Femur (tissue), 1 donor: ENCODE measurements at regions not wholly inside any gene's neighbourhood (a gene's known extent, or its start where the extent isn't known, plus 50 kb on each side); places are given as distances from the start of the nearest gene placed in this dataset.
"Not testable (repeated sequence)": the region's sequence is repeated elsewhere in the genome, so short reads cannot be mapped to it uniquely, and the experiment has no call there.

Experiments
- DNase-seq: peaks from one replicate; pipeline ENCODE4 v3.0.0-alpha.2; 2017

DNA sequence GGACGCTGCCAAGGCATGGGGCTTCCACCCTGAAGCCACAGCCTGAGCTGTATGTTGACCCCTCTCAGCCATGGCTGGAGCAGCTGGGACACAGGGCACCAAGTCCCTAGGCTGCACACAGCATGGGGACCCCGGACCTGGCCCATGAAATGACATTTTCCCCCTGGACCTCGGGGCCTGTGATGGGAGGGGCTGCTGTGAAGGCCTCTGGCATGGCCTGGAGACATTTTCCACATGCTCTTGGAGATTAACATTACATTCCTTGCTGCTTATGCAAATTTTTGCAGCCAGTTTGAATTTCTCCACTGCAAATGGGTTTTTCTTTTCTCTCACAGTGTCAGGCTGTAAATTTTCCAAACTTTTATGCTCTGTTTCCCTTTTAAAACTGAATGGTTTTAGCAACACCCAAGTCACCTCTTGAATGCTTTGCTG is 463.6 kb downstream of the ZWINT start:
- no peak for DNase-seq

DNA sequence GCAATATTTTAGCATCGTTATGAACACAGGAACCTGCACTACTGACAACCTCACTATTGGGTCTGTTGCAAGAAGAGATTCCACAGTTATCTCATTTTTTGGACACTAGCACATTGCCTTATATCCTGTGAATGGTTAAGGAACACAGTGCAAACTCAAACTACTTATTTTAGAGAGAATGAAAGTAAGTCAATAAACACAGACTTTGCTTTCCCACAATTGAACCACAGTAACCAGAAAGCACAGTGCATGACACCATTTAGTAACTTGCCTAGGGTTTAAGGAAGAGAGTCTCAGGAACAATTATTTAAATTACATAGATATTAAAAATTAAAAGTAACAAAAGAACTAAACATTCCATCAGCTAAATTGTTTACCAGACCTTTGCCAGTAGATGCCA is 468.8 kb downstream of the ZWINT start:
- no peak for DNase-seq

DNA sequence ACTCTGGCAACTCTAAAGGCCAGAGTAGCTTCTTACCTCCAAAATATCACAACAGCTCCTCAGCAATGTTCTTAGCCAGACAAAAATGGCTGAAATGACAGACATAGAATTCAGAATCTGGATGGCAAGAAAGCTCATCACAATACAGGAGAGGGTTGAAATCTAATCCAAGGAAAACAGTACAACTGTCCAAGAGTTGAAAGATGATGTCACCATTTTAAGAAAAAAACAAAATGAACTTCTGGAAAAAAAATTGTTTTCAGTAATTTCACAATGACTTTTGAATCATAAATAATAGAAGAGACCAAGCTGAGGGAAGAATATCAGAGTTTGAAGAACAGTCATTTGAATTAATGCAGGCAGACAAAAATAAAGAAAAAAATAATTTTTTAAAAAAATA is 479.5 kb downstream of the ZWINT start:
- no peak for DNase-seq

DNA sequence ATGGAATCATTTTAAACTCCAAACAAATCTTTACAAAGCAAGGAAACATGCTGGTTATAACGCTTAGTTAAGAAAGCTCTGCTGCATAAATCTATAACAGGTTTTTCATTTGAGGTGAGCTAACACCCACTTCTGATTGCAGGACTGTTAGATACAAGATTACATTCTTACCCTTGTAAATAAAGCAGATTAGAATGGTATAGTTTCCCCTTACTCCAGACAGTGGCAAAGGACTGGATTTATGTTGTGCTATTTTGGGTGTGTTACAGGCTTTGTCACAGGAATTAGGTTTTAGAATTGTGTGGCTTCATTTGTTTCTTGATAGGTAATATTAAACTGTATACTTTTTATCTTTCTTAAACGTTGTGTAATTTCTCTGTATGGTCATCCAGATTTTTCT is 487.6 kb downstream of the ZWINT start:
- DNase-seq: no peak

DNA sequence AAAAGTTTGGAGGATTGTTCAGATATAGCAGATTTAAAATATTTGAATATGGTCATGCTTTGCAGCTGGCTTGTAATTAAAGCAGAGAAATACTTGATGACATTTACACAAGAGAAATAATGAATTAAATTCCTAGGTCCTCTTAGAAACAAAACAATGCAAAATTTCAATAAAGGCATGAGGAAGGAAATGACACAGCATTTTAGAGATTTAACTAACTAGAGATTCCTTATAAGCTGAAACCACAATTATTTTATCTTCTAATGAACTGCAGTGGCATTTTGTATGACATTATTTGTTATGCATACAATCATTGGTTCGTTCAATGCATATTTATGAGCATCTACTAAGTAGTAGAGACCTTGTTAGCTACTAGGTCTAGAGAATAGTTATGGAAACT is 490.9 kb downstream of the ZWINT start:
- DNase-seq: no peak

DNA sequence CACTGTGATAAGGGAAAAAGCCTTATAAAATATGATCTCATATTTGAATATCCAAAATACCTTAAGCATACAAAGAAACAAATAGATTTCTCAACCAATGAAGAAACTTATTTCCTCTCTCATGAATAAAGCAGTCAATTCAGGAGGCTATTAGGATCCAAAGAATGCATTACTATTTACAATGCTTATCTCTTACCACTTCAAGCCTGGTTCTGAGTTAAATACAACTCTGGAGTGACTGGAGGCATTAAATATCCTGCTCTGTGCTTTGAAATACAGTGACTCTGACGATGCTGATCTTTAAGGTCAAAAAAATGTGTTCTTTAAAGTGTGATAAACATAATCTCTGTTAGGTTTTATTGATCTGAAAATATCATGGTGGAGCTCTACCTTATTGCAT is 493.2 kb downstream of the ZWINT start:
- no peak for DNase-seq

DNA sequence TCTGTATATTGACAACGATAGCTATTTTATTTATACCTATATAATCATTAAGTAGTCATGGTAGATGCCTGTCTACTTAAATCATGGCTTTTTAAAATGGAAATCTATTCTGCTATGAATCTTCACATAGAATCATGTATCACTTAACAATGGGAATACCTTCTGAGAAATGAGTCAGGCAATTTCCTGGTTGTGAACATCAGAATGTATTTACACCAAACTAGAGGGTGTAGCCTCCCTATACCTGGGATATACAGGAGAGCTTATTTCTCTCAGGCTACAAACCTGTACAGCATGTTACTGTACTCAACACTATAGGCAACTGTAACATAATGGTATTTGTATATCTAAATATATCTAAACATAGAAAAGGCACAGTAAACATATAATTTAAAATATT is 502.3 kb downstream of the ZWINT start:
- DNase-seq: no peak

DNA sequence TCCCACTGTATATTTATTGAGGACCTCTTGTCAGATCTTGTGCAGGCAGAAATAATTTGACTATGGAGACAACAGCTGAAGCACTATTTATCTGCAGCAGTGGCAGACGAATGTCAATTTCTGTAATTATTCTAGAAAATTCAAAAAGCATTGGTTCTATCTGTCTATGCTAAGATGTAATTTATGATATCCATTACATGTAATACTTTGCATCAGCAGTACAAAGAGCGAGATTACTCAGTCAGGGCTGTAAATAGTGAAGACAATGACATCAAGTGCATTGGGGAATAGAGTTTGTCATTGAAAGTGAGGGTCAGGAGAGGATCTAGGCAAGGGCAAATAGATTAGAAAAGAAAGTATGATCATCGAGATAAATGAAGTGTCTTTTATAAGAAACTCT is 508.2 kb downstream of the ZWINT start:
- no peak for DNase-seq

DNA sequence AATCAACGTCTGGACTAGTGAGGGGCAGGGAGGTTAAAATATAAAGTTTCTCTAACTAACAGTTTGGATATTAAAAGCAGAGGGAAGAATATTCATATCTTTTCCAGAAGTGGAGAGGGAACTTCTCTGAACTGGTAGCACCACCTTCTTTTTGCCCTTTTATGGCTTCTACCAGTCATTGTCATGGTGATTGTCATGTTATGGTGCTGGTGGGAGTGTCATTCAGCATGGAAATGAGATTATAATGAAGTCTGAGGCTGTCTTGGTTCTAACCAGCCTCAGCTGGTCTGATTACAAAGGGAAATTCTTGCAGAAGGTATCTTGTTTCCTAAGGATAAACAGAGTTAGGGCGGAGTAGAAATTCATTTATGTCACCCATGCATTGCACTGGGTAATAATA is 523.8 kb downstream of the ZWINT start:
- no peak for DNase-seq

DNA sequence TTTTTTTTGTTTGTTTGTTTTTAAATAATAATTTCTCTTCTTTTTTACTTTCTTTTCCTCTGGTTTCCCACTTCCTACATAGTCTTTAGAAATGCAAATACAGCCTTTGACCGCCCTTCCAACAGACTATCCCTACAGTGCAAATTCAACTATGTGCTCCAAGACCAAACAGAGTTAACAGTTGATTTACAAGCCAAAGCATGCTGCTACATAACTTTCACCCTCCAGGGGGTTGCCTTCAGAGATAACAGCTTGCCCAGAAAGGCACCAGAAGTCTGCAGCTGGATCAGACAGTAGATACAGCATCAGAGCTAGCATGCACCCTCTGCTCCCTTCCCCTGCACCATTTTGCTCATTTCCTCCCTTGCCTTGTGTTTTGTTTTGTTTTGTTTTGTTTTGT is 539.0 kb downstream of the ZWINT start:
- no peak for DNase-seq

DNA sequence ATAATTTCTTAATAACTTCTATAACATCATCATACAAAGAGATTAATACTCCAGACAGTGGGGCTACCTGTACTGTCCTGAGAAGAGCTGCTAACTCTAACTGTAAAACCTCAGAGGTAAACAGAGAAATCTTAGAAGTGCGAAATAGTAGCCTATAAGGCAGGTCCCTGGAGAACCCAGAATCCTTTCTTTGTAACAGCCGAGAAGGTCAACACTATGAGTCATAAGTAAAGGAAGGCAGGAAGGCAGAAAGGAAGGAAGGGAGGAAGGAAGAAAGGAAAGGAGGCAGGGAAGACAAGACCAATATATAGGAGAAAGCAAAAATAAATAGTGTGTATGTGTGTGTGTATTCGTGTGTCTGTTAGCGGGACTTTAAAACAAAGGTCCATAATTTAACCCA is 540.6 kb downstream of the ZWINT start:
- no peak for DNase-seq

DNA sequence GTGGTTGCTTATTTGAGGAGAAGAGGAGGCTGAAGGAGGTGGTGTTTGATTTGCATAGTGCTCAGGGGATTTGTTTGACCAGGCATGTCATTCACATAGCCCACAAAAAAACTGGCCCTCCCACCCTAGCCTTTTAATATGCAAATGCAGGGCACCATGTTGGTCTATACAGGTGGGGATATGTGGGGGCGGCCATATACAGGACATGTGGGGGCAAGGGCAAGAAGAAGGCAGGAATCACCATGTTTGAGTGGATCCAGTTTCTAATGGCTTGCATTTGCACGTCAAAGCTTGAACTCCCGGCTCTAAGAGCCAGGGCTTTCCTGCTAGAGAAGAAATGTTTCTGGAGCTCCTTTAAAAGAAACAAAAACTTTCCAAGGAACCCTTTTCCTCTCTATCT is 541.0 kb downstream of the ZWINT start:
- DNase-seq: no peak

DNA sequence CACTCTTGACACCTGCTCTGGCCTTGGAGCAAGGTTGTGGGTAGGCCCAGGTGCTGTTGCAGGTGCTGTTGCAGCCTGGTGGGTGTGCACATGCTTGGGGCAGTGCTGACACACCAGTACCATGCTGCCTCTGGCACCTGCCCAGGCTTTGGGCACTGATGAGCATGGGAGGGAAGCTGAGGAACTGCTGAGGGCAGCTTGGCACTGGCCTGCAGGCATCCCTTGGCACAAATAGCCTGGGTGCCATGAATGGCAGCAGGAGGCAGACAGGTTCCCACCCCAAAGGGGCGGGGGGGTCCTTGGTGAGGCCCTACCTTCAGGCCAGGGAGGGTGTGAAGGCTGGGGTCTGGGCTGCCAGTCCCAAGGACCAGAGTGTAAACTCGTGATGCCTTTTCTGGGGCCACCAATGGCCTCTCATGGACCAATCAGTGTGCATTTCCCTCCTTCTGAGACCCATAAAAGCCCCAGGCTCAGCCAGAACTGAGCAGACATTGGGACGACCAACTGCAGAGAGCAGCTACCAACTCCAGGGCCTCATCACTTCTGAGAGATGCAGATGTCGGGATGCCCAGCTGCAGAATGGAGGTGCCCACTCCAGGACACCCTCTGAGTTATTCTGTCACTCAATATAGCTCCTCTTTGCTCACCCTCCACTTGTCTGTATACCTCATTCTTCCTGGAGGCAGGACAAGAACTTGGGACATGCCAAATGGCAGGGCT is 547.4 kb downstream of the ZWINT start:
- DNase-seq: no peak

DNA sequence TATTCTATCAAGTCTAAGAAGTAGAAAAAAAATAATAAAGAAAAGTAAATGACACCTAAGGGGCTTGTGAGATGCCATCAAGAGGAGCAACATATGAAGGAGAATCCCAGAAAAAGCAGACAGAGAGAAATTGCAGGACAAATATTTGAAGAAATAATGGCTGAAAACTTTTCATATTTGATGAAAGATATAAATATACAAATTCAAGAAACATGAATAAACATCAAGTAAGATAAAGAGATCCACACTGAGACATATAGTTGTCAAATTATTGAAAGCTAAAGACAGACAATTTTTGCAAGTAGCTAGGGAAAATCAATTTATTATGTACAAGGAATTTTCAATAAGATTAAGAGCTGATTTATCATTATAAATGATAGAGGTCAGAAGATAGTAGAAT is 558.0 kb downstream of the ZWINT start:
- no peak for DNase-seq

DNA sequence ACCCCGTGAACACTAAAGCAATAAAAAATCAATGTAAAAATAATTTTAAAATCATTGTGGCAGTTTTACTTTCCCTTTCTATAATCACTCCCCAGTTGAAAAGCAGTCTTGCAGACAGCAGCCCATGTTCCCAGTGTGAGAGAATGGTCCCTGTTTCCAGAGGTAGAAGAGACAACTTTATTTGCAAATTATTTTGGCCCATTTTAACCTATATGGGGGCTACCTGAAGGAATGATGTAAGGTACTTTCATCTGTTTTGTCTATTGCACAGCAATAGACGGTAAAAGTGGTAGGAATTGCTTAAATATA is 559.8 kb downstream of the ZWINT start:
- DNase-seq: no peak

DNA sequence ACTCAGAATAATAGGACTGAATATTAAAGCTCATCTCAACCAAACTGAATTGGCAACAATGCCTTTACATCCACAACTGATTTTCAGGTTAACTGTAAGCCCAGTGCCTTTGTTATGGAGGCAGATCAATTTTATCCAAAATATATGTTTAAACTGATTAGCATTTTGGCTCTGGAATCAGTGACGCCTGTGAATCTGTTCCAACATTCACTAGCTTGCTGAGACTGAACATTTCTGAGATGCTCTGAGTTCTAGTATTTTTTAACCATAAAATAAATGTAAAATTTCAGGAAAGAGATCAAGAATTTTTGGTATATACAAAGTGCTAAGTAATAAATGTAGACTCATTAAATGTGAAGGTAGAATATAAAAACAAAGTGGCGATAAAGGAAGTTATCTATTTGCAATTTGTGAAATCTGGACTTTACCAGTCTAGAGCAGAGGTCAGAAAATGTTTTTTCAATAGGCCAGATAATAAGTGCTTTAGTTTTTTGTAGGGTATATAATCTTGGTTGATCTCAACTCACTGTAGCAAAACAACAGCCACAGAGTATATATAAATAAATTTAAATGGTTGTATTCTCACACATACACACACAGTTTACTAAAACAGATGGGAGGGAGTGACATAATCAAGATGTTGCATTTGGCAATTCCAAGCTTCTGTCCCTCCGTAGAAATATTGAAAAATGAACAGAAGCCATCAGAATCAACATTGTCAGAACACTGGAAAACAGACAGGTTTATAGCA is 560.3 kb downstream of the ZWINT start:
- no peak for DNase-seq

DNA sequence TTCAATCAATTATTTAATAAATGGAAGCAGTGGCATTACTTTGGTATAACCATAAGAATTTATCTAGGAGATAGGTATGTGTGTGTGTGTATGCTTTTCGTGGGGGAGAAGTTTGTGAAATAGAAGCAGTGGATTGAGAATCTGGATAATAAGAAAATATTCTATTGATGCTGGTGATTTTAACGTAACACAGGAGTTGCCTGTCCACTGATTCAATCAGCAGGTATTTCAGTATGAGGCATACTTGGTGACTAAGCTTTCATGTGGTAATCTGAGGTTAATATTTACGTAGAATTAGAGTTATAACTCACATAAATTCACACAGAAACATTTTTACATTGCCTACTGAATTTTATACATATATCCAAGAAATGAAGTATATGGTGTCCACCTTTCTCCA is 568.0 kb downstream of the ZWINT start:
- no peak for DNase-seq

DNA sequence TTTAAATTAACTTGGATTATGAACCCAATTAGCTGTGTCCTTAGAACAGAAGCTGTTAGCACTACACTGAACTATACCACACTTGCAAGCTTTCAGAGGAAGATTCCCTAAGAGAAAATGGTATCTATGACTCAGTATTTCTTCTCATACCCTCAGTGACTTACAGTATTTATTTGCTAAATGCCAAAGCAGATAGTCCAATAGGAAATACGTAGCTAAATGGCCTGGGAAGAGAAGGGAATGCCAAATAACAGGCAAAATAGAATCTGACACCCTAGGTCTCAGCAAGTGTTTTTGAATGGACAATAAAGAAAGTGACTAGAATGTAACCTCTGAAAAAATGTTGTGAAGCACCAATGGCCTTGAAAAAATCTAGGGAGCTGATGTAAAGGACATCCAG is 570.8 kb downstream of the ZWINT start:
- DNase-seq: not testable (repeated sequence)

DNA sequence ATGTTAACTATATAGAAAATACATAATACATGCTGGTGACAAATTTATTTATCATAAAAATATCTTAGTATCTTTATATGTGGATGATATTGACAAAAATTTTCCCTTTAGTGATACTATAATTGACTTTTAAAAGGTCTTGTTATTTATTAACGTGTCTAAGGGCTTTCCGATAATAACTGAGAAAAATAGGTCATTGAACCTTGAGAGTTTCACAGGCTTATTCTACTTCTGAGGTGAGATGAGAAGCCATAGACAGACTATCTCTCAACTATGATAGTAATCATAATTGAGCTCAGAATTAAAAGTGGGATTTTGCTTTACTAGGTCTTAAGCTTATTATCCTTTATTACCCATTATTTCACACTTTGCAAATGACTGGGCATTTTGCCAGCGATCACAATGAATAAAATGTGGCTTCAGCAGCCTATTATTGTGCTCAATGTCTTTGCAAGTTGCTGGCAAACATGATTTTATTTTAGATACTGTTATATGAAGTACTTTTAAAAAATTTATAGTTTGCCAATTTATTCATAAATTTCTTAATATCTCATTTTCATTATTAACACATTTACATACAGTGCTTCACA is 574.5 kb downstream of the ZWINT start:
- DNase-seq: no peak

DNA sequence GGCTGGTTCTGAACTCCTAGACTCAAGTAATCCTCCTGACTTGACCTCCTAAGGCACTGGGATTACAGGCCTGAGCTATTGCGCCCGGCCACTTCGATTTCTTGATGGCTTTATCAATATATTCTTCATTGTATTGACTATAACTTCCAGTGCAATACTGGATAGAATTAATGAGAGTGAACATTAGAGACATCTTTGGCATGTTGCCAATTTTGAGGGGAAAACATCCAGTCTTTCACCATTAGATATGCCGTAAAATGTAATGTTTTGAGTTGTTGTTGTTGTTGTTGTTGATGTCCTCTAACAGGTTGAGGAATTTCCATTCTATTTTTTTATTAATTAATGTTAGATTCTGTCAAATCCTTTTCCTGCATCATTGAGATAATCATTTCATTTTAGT is 578.9 kb downstream of the ZWINT start:
- DNase-seq: no peak

DNA sequence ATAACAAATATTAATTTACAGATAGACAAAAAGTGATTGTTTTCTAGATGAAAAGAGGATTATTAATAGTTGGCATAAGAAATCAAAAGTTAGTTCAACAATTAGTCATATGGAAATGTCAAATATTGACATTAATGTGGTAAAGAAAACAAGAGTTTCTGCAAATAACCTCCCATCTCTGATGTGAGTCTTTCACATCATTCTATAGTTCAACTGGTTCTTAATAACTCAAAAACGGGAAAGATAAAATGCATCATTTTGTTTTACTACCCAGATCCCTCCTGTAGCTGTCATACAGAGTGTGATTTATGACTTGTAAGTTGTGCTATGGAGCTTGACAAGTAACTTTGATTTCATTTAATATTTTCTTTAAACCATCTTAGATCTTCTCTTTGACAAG is 594.8 kb downstream of the ZWINT start:
- DNase-seq: no peak

DNA sequence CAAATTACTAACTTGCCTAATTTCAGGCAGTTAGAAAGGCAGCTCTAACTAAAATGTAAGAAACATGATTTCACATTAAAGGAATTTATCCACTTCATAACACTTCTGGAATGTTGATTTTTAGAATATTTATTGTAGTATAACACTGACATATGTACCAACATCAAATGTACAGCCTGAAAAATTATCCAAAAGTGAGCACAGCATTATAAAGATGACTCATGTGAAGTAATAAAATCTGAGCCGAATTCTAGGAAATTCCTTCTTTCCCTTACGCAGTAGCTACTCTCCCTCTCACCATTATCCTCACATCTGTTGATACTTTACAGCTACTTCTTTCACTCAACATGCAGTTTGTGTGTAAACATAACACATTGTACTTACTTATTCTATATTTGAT is 610.6 kb downstream of the ZWINT start:
- DNase-seq: no peak

DNA sequence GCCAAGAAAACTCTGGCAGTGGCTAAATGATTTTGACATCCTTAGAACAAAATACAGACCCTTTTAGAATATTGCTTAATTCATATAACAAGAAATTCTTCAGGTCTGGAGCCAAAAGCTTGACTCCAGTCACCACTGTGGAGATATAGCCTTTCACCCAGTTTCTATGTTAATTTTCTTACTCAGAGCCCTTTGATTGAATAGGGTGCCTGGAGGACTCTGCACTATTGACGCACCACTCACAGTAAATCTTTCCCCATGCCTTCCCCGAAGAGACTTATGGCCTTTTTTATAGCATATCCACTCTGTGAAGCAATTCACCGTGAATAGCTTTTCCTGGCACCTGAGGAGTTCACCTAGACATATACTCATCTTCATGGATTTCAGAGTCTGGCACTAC is 613.8 kb downstream of the ZWINT start:
- no peak for DNase-seq

DNA sequence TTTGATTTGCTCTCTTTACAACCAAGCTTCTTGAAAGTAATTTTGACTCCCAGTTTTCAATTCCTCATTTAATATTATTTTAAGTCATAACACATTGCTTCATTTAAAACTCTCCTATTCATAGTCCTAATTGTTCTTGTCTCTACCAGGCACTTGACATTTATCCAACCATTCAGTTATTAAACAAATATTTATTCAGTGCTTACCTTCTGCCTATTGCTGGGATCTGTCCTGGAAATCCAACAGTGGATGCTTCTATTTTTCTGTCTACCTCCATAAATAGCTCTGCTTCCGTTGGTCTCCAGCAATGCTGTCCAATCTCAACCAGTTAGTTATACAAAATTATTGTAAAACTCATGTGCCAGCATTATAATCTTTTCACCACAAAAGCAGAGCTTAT is 615.1 kb downstream of the ZWINT start:
- DNase-seq: no peak

DNA sequence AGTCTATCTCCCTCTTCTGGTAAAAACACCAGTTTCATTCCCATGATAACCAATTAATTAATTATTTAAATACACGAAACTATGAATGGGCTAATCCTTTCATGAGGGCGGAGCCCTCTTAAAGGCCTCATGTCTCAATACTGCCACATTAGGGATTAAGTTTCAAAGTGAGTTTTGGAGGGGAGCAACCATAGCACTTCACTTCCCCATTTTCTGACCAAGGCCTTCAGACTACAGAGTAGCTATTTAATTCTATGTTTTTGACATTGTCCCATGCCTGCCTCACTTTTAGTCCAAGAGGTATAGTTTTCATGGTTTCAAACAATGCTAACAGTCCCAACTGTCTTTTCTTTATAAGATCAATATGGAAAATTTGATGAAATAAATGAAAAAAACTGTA is 618.6 kb downstream of the ZWINT start:
- DNase-seq: no peak
